ENCODE measurements at regions not wholly inside any gene's neighbourhood (a gene's known extent, or its start where the extent isn't known, plus 50 kb on each side); places are given as distances from the start of the nearest gene placed in this dataset.
A peak's percentile ranks its signal among the peaks of the same experiment; 100 is the strongest.

DNA sequence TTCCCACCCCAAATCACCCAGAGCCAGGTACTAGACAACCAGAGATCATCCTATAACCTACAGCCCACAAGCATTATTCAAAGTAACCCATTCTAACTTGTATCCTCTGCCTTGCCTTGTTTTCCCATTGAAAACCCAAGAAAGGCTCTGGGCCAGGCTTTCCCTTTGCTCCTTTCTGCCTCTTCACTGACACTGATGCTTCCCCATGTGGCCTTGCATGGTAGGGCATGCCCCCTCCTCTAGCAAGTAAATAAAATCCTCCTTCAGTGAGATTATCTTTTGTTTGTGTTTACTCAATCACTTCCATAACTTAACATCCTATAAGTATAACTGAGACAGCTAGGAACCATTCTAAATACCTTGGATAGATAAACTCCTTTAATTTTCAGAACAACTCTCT is 65.6 kb upstream of the FAR1 start:
- Histone ChIP-seq H3K27me3 (ENCODE audit: insufficient read depth, low read length, poor library complexity) (no peaks in the 10 kb centered on the region), H3K4me2 (ENCODE audit: insufficient read depth, low read length) (no peak overlapping the region), H3K4me1 (ENCODE audit: insufficient read depth, low read length) (no peaks in the 10 kb centered on the region)

GRCh38 chr11:13596611-13597326 is 71.7 kb upstream of the FAR1 start:
- Histone ChIP-seq H3K4me2 (ENCODE audit: insufficient read depth, low read length) (no peak overlapping the region), H3K36me3 (ENCODE audit: insufficient read depth, low read length) (no peaks in the 10 kb centered on the region), H3K27me3 (ENCODE audit: insufficient read depth, low read length, poor library complexity) (peaks cover 3% of the 10 kb centered on the region), H3K4me1 (ENCODE audit: insufficient read depth, low read length) (no peaks in the 10 kb centered on the region), H3K27ac (ENCODE audit: low read length) (no peak overlapping the region), H3K9me3 (ENCODE audit: insufficient read depth, low read length, severe bottlenecking) (no peaks in the 10 kb centered on the region), H4K20me1 (ENCODE audit: insufficient read depth, low read length) (no peaks in the 10 kb centered on the region), H2AFZ (ENCODE audit: low read depth, low read length) (no peak overlapping the region), H3K79me2 (ENCODE audit: insufficient read depth, low read length) (no peaks in the 10 kb centered on the region), H3K9ac (ENCODE audit: low read depth, low read length) (no peak overlapping the region), H3K4me3 (ENCODE audit: low read depth in 1 of 2, low read length in 2 of 2) (no peak overlapping the region)
- ATAC-seq (ENCODE audit: insufficient read depth, low read depth) (no peak), DNase-seq (no peak)
- TF ChIP-seq, protein P1, sequence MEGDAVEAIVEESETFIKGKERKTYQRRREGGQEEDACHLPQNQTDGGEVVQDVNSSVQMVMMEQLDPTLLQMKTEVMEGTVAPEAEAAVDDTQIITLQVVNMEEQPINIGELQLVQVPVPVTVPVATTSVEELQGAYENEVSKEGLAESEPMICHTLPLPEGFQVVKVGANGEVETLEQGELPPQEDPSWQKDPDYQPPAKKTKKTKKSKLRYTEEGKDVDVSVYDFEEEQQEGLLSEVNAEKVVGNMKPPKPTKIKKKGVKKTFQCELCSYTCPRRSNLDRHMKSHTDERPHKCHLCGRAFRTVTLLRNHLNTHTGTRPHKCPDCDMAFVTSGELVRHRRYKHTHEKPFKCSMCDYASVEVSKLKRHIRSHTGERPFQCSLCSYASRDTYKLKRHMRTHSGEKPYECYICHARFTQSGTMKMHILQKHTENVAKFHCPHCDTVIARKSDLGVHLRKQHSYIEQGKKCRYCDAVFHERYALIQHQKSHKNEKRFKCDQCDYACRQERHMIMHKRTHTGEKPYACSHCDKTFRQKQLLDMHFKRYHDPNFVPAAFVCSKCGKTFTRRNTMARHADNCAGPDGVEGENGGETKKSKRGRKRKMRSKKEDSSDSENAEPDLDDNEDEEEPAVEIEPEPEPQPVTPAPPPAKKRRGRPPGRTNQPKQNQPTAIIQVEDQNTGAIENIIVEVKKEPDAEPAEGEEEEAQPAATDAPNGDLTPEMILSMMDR (IDR thresholded peaks at IDR 0.05; ENCODE audit: borderline replicate concordance, extremely low read depth, low read length, poor library complexity, severe bottlenecking), result no peak
- no peak for TF ChIP-seq EZH2 (IDR thresholded peaks at IDR 0.05; ENCODE audit: borderline replicate concordance, low read depth, low read length, severe bottlenecking)

More for the DNA sequence above, 65.6 kb upstream of the FAR1 start:
- H4K20me1 ChIP-seq (ENCODE audit: insufficient read depth, low read length), result no peaks in the 10 kb centered on the region
- no peak overlapping the region for H3K27ac ChIP-seq (ENCODE audit: low read length)
- no peaks in the 10 kb centered on the region for H3K36me3 ChIP-seq (ENCODE audit: insufficient read depth, low read length)
- H3K9ac ChIP-seq (ENCODE audit: low read depth, low read length), result no peak overlapping the region
- H2AFZ ChIP-seq (ENCODE audit: low read depth, low read length), result no peak overlapping the region; the same call in 1 of the 2 replicates
- no peak overlapping the region for H3K4me3 ChIP-seq (ENCODE audit: low read depth in 1 of 2, low read length in 2 of 2)
- ATAC-seq (ENCODE audit: insufficient read depth, low read depth), result no peak
- no peak for DNase-seq
- TF ChIP-seq, protein P1 (IDR thresholded peaks at IDR 0.05; ENCODE audit: borderline replicate concordance, extremely low read depth, low read length, poor library complexity, severe bottlenecking), result peak; percentile 10
- TF ChIP-seq EZH2 (IDR thresholded peaks at IDR 0.05; ENCODE audit: borderline replicate concordance, low read depth, low read length, severe bottlenecking), result no peak
- H3K9me3 ChIP-seq (ENCODE audit: insufficient read depth, low read length, severe bottlenecking), result no peaks in the 10 kb centered on the region
- no peaks in the 10 kb centered on the region for H3K79me2 ChIP-seq (ENCODE audit: insufficient read depth, low read length)

GRCh38 chr11:13595166-13595565 is 73.3 kb upstream of the FAR1 start:
- no peaks in the 10 kb centered on the region for H3K79me2 ChIP-seq (ENCODE audit: insufficient read depth, low read length)
- no peaks in the 10 kb centered on the region for H3K36me3 ChIP-seq (ENCODE audit: insufficient read depth, low read length)
- ATAC-seq (ENCODE audit: insufficient read depth, low read depth) (no peak), DNase-seq (no peak)
- H4K20me1 ChIP-seq (ENCODE audit: insufficient read depth, low read length), result no peaks in the 10 kb centered on the region
- TF ChIP-seq, protein P1 (IDR thresholded peaks at IDR 0.05; ENCODE audit: borderline replicate concordance, extremely low read depth, low read length, poor library complexity, severe bottlenecking), result no peak
- TF ChIP-seq EZH2 (IDR thresholded peaks at IDR 0.05; ENCODE audit: borderline replicate concordance, low read depth, low read length, severe bottlenecking), result no peak
- H3K27ac ChIP-seq (ENCODE audit: low read length), result no peak overlapping the region
- H3K4me2 ChIP-seq (ENCODE audit: insufficient read depth, low read length), result no peak overlapping the region
- H3K9ac ChIP-seq (ENCODE audit: low read depth, low read length), result no peak overlapping the region
- H2AFZ ChIP-seq (ENCODE audit: low read depth, low read length), result no peak overlapping the region
- H3K27me3 ChIP-seq (ENCODE audit: insufficient read depth, low read length, poor library complexity), result peaks cover 3% of the 10 kb centered on the region
- no peak overlapping the region for H3K4me3 ChIP-seq (ENCODE audit: low read depth in 1 of 2, low read length in 2 of 2)
- no peaks in the 10 kb centered on the region for H3K9me3 ChIP-seq (ENCODE audit: insufficient read depth, low read length, severe bottlenecking)
- no peaks in the 10 kb centered on the region for H3K4me1 ChIP-seq (ENCODE audit: insufficient read depth, low read length)

Measured in DND-41 (cell line).